GM13977 (cell line): ENCODE measurements at regions not wholly inside any gene's neighbourhood (a gene's known extent, or its start where the extent isn't known, plus 50 kb on each side); places are given as distances from the start of the nearest gene placed in this dataset.
"Not testable (repeated sequence)": the region's sequence is repeated elsewhere in the genome, so short reads cannot be mapped to it uniquely, and the experiment has no call there.

ENCODE experiments used
- DNase-seq: peaks from one replicate; pipeline ENCODE4 v3.0.0; 2012; ENCODE audit warnings: low spot score
- CTCF ChIP-seq: IDR thresholded peaks from 2 replicates; pipeline ENCODE4 v1.5.1; 2012; ENCODE audit warnings: mild to moderate bottlenecking, control low read depth; ENCODE audit not compliant: insufficient read depth; ENCODE audit errors: extremely low read depth, missing control alignments
- in situ Hi-C: fragments of 300-500 bp; cut with MboI; formaldehyde crosslinking; loops from one replicate; pipeline ENCODE4 v1.12.0; 2022; ENCODE audit warnings: low sequenced_read_pairs, low pct_unique_long_range_greater_than_20kb, mixed read lengths, inconsistent platforms; ENCODE audit not compliant: unreplicated experiment

- in situ Hi-C loops, result no loop called here
- no peak for DNase-seq
- no peak for TF ChIP-seq CTCF
Observed at GRCh38 chr14:56996721-56997399, 186.6 kb upstream of the OTX2 start.

- in situ Hi-C loops, result no loop called here
- TF ChIP-seq CTCF, result no peak
- no peak for DNase-seq
Observed at GRCh38 chr14:56995010-56995409, 184.7 kb upstream of the OTX2 start.

- in situ Hi-C loops, result no loop called here
- no peak for TF ChIP-seq CTCF
- no peak for DNase-seq
Observed at GRCh38 chr14:56992332-56992820, 182.1 kb upstream of the OTX2 start.

- in situ Hi-C loops, DNase-seq: not testable (repeated sequence)
Observed at GRCh38 chr14:56990991-56991627, 180.8 kb upstream of the OTX2 start.

GRCh38 chr14:56989359-56989758, 179.1 kb upstream of the OTX2 start:
- in situ Hi-C loops, result no loop called here
- DNase-seq, result no peak
- TF ChIP-seq CTCF, result no peak

GRCh38 chr14:56979936-56980335, 169.7 kb upstream of the OTX2 start:
- TF ChIP-seq CTCF, result no peak
- DNase-seq, result no peak
- in situ Hi-C loops, result no loop called here

GRCh38 chr14:56976211-56976610, 165.9 kb upstream of the OTX2 start:
- in situ Hi-C loops, result no loop called here
- DNase-seq, result no peak
- no peak for TF ChIP-seq CTCF
